H9 (cell line): ENCODE measurements at regions not wholly inside any gene's neighbourhood (a gene's known extent, or its start where the extent isn't known, plus 50 kb on each side); places are given as distances from the start of the nearest gene placed in this dataset.

Experiments used
- DNase-seq: peaks from one replicate; pipeline ENCODE4 v3.0.0-alpha.2; 2017
- H2AFZ ChIP-seq: one replicate; pipeline ENCODE4 v1.6.1; 2013; ENCODE audit warnings: mild to moderate bottlenecking, low read length, control low read depth, moderate library complexity
- H2AK5ac ChIP-seq: 2 replicates; pipeline ENCODE4 v1.6.1; 2013; ENCODE audit warnings: low read length, control low read depth, mixed read lengths; ENCODE audit not compliant: insufficient read length
- H2BK120ac ChIP-seq: one replicate; pipeline ENCODE4 v1.6.1; 2013; ENCODE audit warnings: low read depth, mild to moderate bottlenecking, low read length, control low read depth, inconsistent platforms; ENCODE audit not compliant: poor library complexity, severe bottlenecking
- H2BK12ac ChIP-seq: 2 replicates; pipeline ENCODE4 v1.6.1; 2013; ENCODE audit warnings: low read length, control low read depth, mixed read lengths, low read depth; ENCODE audit not compliant: insufficient read length
- H2BK15ac ChIP-seq: 2 replicates; pipeline ENCODE4 v1.6.1; 2013; ENCODE audit warnings: low read depth, low read length, control low read depth
- H2BK20ac ChIP-seq: one replicate; pipeline ENCODE4 v1.6.1; 2013; ENCODE audit warnings: low read depth, mild to moderate bottlenecking, low read length, control low read depth, inconsistent platforms; ENCODE audit not compliant: poor library complexity, severe bottlenecking
- H2BK5ac ChIP-seq: 2 replicates; pipeline ENCODE4 v1.6.1; 2013; ENCODE audit warnings: low read length, control low read depth, mixed read lengths; ENCODE audit not compliant: insufficient read length
- H3K14ac ChIP-seq: 2 replicates; pipeline ENCODE4 v1.6.1; 2013; ENCODE audit warnings: low read length, control low read depth; ENCODE audit not compliant: insufficient read depth
- H3K18ac ChIP-seq: 2 replicates; pipeline ENCODE4 v1.6.1; 2013; ENCODE audit warnings: low read depth, mild to moderate bottlenecking, mixed read lengths, low read length, control low read depth; ENCODE audit not compliant: insufficient read length
- H3K23ac ChIP-seq: 2 replicates; pipeline ENCODE4 v1.6.1; 2013; ENCODE audit warnings: low read length, control low read depth, mixed read lengths, low read depth; ENCODE audit not compliant: insufficient read length
- H3K23me2 ChIP-seq: 2 replicates; pipeline ENCODE4 v1.6.1; 2013; ENCODE audit warnings: low read depth, mild to moderate bottlenecking, mixed read lengths, low read length, control low read depth; ENCODE audit not compliant: insufficient read length, poor library complexity, severe bottlenecking
- H3K27ac ChIP-seq: 2 replicates; pipeline ENCODE4 v1.5.1; 2013; ENCODE audit warnings: low read length, control low read depth, mixed read lengths, low read depth; ENCODE audit not compliant: insufficient read length
- H3K27me3 ChIP-seq: 2 replicates; pipeline ENCODE4 v1.6.1; 2013; ENCODE audit warnings: low read length, control low read depth, inconsistent platforms; ENCODE audit not compliant: insufficient read depth
- H3K4ac ChIP-seq: 2 replicates; pipeline ENCODE4 v1.6.1; 2013; ENCODE audit warnings: low read depth, mild to moderate bottlenecking, control low read depth, inconsistent platforms, low read length, moderate library complexity
- H3K4me1 ChIP-seq: 2 replicates; pipeline ENCODE4 v1.6.1; 2013; ENCODE audit warnings: low read length, control low read depth, inconsistent platforms; ENCODE audit not compliant: insufficient read depth
- H3K4me2 ChIP-seq: 2 replicates; pipeline ENCODE4 v1.6.1; 2013; ENCODE audit warnings: low read length, control low read depth, mixed read lengths; ENCODE audit not compliant: insufficient read length, insufficient read depth
- H3K56ac ChIP-seq: 2 replicates; pipeline ENCODE4 v1.6.1; 2013; ENCODE audit warnings: low read depth, mild to moderate bottlenecking, mixed read lengths, low read length, control low read depth; ENCODE audit not compliant: insufficient read length
- H3K79me1 ChIP-seq: 2 replicates; pipeline ENCODE4 v1.6.1; 2013; ENCODE audit warnings: low read depth, mild to moderate bottlenecking, moderate library complexity, low read length, control low read depth, inconsistent platforms; ENCODE audit not compliant: insufficient read depth, poor library complexity, severe bottlenecking
- H3K79me2 ChIP-seq: 2 replicates; pipeline ENCODE4 v1.6.1; 2013; ENCODE audit warnings: low read length, control low read depth, inconsistent platforms; ENCODE audit not compliant: insufficient read depth
- H3K9ac ChIP-seq: 2 replicates; pipeline ENCODE4 v1.6.1; 2013; ENCODE audit warnings: low read length, control low read depth, mixed read lengths; ENCODE audit not compliant: insufficient read length; ENCODE audit errors: extremely low read depth
- H3K9me3 ChIP-seq: one replicate; pipeline ENCODE4 v1.6.1; 2013; ENCODE audit warnings: low read depth, low read length, inconsistent platforms; ENCODE audit not compliant: control insufficient read depth
- H3T11ph ChIP-seq: one replicate; pipeline ENCODE4 v1.6.1; 2013; ENCODE audit warnings: mild to moderate bottlenecking, low read length, control low read depth, inconsistent platforms
- H4K20me1 ChIP-seq: one replicate; pipeline ENCODE4 v1.6.1; 2013; ENCODE audit not compliant: control insufficient read depth, insufficient read length, insufficient read depth
- H4K5ac ChIP-seq: 2 replicates; pipeline ENCODE4 v1.6.1; 2013; ENCODE audit warnings: low read depth, mild to moderate bottlenecking, mixed read lengths, low read length, control low read depth; ENCODE audit not compliant: insufficient read length
- H4K8ac ChIP-seq: replicated peaks from 2 replicates; pipeline ENCODE4 v1.6.1; 2013; ENCODE audit warnings: low read length, control low read depth, mixed read lengths, low read depth; ENCODE audit not compliant: insufficient read length
- H4K91ac ChIP-seq: 2 replicates; pipeline ENCODE4 v1.6.1; 2013; ENCODE audit warnings: low read depth, mild to moderate bottlenecking, moderate library complexity, mixed read lengths, low read length, control low read depth; ENCODE audit not compliant: insufficient read length
- H3K27ac Mint-ChIP-seq, 3 experiments: 2 replicates in 2 of 3; 3 replicates in 1 of 3; pipeline ENCODE4 v1.8.0; 2020 to 2021; ENCODE audit warnings: mixed read lengths in 3 of 3, mild to moderate bottlenecking in 1 of 3, moderate library complexity in 1 of 3
- H3K27me3 Mint-ChIP-seq: 2 replicates; pipeline ENCODE4 v1.8.0; 2021; ENCODE audit warnings: low read depth, mild to moderate bottlenecking, moderate library complexity, mixed read lengths
- H3K36me3 Mint-ChIP-seq, 3 experiments: 2 replicates in 2 of 3; 3 replicates in 1 of 3; pipeline ENCODE4 v1.8.0; 2020 to 2021; ENCODE audit warnings: low read depth in 3 of 3, mixed read lengths in 3 of 3; ENCODE audit not compliant: insufficient read depth in 1 of 3
- H3K4me1 Mint-ChIP-seq, 2 experiments: 2 replicates each; pipeline ENCODE4 v1.8.0; 2020; ENCODE audit warnings: mixed read lengths in 2 of 2
- H3K4me3 Mint-ChIP-seq, 2 experiments: 2 replicates in 1 of 2; 3 replicates in 1 of 2; pipeline ENCODE4 v1.8.0; 2020 to 2021; ENCODE audit warnings: mild to moderate bottlenecking in 2 of 2, mixed read lengths in 2 of 2, moderate library complexity in 1 of 2
- H3K9me3 Mint-ChIP-seq, 2 experiments: 2 replicates in 1 of 2; 3 replicates in 1 of 2; pipeline ENCODE4 v1.8.0; 2020; ENCODE audit warnings: mild to moderate bottlenecking in 2 of 2, mixed read lengths in 2 of 2, moderate library complexity in 1 of 2
- WGBS: extraction: QIAGEN DNeasy Blood & Tissue Kit; methylation state at CpG from one replicate; pipeline ENCODE4 v1.1.7; 2013; ENCODE audit warnings: missing lambda C conversion rate, low lambda C conversion rate, mixed read lengths; ENCODE audit not compliant: insufficient read length; ENCODE audit errors: extremely low coverage; 5-methylcytosine and 5-hydroxymethylcytosine counted together
- TF ChIP-seq, protein P1 (sequence below): fragments of 200-600 bp; sonication (generic); conservative IDR thresholded peaks from 3 replicates; pipeline ENCODE4 v1.8.0; 2021; ENCODE audit warnings: antibody characterized with exemption, mild to moderate bottlenecking

GRCh38 chr1:230490436-230490835, 64.3 kb upstream of the PGBD5 start:
- H3K4ac ChIP-seq, result no peak overlapping the region
- WGBS, result no CpG with 5 or more reads among the region's 2 CpGs
- no peaks in the 10 kb centered on the region for H3K79me1 ChIP-seq
- H3K27me3 ChIP-seq, result no peaks in the 10 kb centered on the region
- H4K8ac ChIP-seq, result no peak overlapping the region
- H3K23ac ChIP-seq, result no peak overlapping the region
- no peak overlapping the region for H2AFZ ChIP-seq
- H2BK12ac ChIP-seq, result no peak overlapping the region
- H3K56ac ChIP-seq, result no peak overlapping the region
- H2BK20ac ChIP-seq, result no peak overlapping the region
- H3K23me2 ChIP-seq, result no peaks in the 10 kb centered on the region
- no peak overlapping the region for H2BK15ac ChIP-seq
- H3K79me2 ChIP-seq, result no peaks in the 10 kb centered on the region
- no peak overlapping the region for H2BK5ac ChIP-seq
- no peaks in the 10 kb centered on the region for H3K36me3 Mint-ChIP-seq
- no peaks in the 10 kb centered on the region; a peak in 1 of 5 replicates for H3K9me3 Mint-ChIP-seq
- H3T11ph ChIP-seq, result no peak overlapping the region
- H3K4me1 ChIP-seq, result no peaks in the 10 kb centered on the region
- H3K27ac ChIP-seq, result no peak overlapping the region
- H3K18ac ChIP-seq, result no peak overlapping the region
- peaks cover 4% of the 10 kb centered on the region in 2 experiments for H3K4me1 Mint-ChIP-seq
- H2AK5ac ChIP-seq, result no peak overlapping the region
- H3K4me3 Mint-ChIP-seq, result no peak overlapping the region
- H3K27ac Mint-ChIP-seq, result no peak overlapping the region
- no peak overlapping the region for H3K9ac ChIP-seq
- DNase-seq, result no peak
- no peaks in the 10 kb centered on the region for H4K20me1 ChIP-seq
- no peak overlapping the region for H2BK120ac ChIP-seq
- H3K4me2 ChIP-seq, result no peak overlapping the region
- no peaks in the 10 kb centered on the region for H3K9me3 ChIP-seq
- TF ChIP-seq, protein P1, sequence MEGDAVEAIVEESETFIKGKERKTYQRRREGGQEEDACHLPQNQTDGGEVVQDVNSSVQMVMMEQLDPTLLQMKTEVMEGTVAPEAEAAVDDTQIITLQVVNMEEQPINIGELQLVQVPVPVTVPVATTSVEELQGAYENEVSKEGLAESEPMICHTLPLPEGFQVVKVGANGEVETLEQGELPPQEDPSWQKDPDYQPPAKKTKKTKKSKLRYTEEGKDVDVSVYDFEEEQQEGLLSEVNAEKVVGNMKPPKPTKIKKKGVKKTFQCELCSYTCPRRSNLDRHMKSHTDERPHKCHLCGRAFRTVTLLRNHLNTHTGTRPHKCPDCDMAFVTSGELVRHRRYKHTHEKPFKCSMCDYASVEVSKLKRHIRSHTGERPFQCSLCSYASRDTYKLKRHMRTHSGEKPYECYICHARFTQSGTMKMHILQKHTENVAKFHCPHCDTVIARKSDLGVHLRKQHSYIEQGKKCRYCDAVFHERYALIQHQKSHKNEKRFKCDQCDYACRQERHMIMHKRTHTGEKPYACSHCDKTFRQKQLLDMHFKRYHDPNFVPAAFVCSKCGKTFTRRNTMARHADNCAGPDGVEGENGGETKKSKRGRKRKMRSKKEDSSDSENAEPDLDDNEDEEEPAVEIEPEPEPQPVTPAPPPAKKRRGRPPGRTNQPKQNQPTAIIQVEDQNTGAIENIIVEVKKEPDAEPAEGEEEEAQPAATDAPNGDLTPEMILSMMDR, result no peak
- no peak overlapping the region for H3K14ac ChIP-seq
- no peak overlapping the region for H4K5ac ChIP-seq
- peaks cover 13% of the 10 kb centered on the region for H3K27me3 Mint-ChIP-seq
- H4K91ac ChIP-seq, result no peak overlapping the region
